IMR-90 (cell line): ENCODE measurements at regions not wholly inside any gene's neighbourhood (a gene's known extent, or its start where the extent isn't known, plus 50 kb on each side); places are given as distances from the start of the nearest gene placed in this dataset.

Source experiments
- SMC3 ChIP-seq: fragments of 150-350 bp; IDR thresholded peaks from 2 replicates; pipeline ENCODE4 v1.6.1; 2016; ENCODE audit warnings: low read depth, mild to moderate bottlenecking, antibody characterized with exemption, low read length, moderate library complexity

- TF ChIP-seq SMC3, result no peak
Observed at GRCh38 chr2:42118754-42119569, 50.2 kb upstream of the EML4 start (continued).
